HFF-Myc (cell line): ENCODE measurements at regions not wholly inside any gene's neighbourhood (a gene's known extent, or its start where the extent isn't known, plus 50 kb on each side); places are given as distances from the start of the nearest gene placed in this dataset.

ENCODE experiments used
- DNase-seq: peaks from one replicate; pipeline ENCODE4 v3.0.0-alpha.2; 2011; ENCODE audit warnings: low read depth; ENCODE audit errors: extremely low read depth
- H3K4me3 ChIP-seq: replicated peaks from 2 replicates; pipeline ENCODE4 v1.5.1; 2011; ENCODE audit warnings: low read depth, mild to moderate bottlenecking, control low read depth, low read length
- TF ChIP-seq, protein P1 (sequence below): IDR thresholded peaks from 2 replicates; pipeline ENCODE4 v1.5.1; 2012; ENCODE audit warnings: mild to moderate bottlenecking, low read depth, low read length, control low read depth; ENCODE audit errors: missing control alignments

GRCh38 chr3:69562020-69562419, 176.1 kb upstream of the FRMD4B start:
- no peak overlapping the region for H3K4me3 ChIP-seq
- TF ChIP-seq, protein P1, sequence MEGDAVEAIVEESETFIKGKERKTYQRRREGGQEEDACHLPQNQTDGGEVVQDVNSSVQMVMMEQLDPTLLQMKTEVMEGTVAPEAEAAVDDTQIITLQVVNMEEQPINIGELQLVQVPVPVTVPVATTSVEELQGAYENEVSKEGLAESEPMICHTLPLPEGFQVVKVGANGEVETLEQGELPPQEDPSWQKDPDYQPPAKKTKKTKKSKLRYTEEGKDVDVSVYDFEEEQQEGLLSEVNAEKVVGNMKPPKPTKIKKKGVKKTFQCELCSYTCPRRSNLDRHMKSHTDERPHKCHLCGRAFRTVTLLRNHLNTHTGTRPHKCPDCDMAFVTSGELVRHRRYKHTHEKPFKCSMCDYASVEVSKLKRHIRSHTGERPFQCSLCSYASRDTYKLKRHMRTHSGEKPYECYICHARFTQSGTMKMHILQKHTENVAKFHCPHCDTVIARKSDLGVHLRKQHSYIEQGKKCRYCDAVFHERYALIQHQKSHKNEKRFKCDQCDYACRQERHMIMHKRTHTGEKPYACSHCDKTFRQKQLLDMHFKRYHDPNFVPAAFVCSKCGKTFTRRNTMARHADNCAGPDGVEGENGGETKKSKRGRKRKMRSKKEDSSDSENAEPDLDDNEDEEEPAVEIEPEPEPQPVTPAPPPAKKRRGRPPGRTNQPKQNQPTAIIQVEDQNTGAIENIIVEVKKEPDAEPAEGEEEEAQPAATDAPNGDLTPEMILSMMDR, result no peak
- no peak for DNase-seq

GRCh38 chr3:69560818-69561217, 174.9 kb upstream of the FRMD4B start:
- H3K4me3 ChIP-seq, result no peak overlapping the region
- TF ChIP-seq, protein P1, result no peak

DNA sequence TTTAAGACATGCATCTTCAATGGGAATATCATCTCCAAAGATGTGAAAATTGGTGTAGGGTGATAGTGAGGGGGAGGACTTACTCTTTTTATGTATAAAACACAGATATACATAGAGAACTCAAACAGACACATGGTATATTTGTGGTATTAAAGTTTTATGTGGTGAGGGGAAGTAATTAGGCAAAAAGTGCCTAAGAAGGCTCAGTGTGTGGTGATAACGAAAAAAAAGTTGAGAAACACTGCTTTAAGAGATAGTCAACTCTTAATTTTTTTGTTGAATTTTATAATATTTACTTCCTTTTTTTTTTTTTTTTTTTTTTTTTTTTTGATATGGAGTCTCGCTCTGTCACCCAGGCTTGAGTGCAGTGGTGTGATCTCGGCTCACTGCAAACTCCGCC, 174.2 kb upstream of the FRMD4B start:
- no peak for DNase-seq
- H3K4me3 ChIP-seq, result no peak overlapping the region
- TF ChIP-seq, protein P1, result no peak

More at GRCh38 chr3:69560818-69561217, 174.9 kb upstream of the FRMD4B start:
- no peak for DNase-seq

DNA sequence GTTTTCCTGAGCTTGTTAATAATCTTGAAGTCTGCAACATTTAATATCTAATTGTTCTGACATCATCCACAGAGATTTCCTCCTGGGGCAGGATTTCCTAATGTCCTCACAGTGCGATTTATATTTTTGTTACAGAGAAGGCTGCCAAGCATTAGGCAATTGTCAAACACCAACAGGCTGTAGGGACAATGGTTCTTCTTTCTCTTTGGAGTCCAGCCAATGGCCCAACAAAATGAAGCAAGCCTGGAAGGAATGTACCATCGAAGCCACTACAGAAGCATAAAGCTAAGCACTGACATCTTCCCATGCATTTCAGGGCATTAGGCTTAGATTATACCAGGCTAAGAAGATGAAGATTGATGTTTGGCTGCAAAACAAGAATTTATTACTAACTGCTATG, 173.0 kb upstream of the FRMD4B start:
- no peak for DNase-seq
- H3K4me3 ChIP-seq, result no peak overlapping the region
- TF ChIP-seq, protein P1, result no peak

GRCh38 chr3:69554576-69554975, 168.7 kb upstream of the FRMD4B start:
- TF ChIP-seq, protein P1, result no peak
- no peak overlapping the region for H3K4me3 ChIP-seq
- DNase-seq, result no peak

DNA sequence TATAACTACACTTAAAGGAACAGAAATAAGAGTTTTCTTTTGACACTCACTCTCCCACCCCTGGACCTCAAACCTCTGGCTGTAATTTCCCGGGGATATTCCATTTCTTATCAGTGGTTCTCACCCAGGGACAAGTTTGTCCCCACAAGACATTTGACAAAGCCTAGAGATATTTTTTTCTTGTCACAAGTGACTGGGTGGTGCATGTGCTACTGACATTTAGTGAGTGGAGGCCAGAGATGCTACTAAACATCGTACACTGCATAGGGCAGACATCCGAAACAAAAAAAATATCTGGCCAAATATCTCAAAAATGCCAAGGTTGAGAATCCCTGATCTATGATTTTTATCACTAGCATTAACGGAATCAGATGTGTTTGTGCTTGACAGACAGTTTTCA, 168.0 kb upstream of the FRMD4B start:
- DNase-seq, result no peak
- no peak overlapping the region for H3K4me3 ChIP-seq
- TF ChIP-seq, protein P1, result no peak

DNA sequence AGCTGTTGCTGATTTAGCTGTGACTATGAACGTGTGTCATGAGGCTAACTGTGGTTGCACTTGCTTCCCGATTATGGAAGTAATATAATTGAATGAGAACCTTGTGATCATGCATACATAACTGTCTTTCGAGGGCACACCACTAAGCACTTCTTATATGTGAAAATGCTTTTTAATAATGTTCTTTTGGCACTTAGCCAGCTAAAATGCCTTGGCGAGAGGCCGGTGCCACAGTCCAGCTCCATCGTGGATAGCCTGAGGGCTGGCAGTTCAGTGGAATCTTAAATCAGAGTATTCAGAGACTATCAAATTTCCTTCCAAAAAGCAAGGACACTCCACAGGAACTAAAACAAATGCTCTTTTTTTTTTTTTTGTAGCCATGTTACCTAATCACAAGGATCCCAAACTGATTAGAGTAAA, 161.6 kb upstream of the FRMD4B start:
- TF ChIP-seq, protein P1, result no peak
- H3K4me3 ChIP-seq, result no peak overlapping the region
- DNase-seq, result no peak
